Liver (tissue), 7 donors: ENCODE measurements at regions not wholly inside any gene's neighbourhood (a gene's known extent, or its start where the extent isn't known, plus 50 kb on each side); places are given as distances from the start of the nearest gene placed in this dataset.
"Not testable (repeated sequence)": the region's sequence is repeated elsewhere in the genome, so short reads cannot be mapped to it uniquely, and the experiment has no call there.

Experiments
- DNase-seq: peaks from one replicate; pipeline ENCODE4 v3.0.0-alpha.2; 2017; ENCODE audit warnings: low spot score
- H3K27ac ChIP-seq, 2 donors: one replicate each; pipeline ENCODE4 v1.7.0; 2013; ENCODE audit warnings: inconsistent platforms in 2 of 2, low read length in 2 of 2, control low read depth in 1 of 2, low read depth in 1 of 2, mild to moderate bottlenecking in 1 of 2
- H3K27me3 ChIP-seq, 4 donors: one replicate each; pipeline versions ENCODE4 v1.6.1 to v1.7.0; 2013; ENCODE audit warnings: low read length in 3 of 4, inconsistent platforms in 1 of 4, mild to moderate bottlenecking in 1 of 4, moderate library complexity in 1 of 4; ENCODE audit not compliant: control insufficient read depth in 4 of 4, insufficient read depth in 4 of 4
- H3K36me3 ChIP-seq, 4 donors: one replicate each; pipeline versions ENCODE4 v1.6.1 to v1.7.0; 2013; ENCODE audit warnings: low read length in 3 of 4, mild to moderate bottlenecking in 3 of 4, low read depth in 1 of 4, moderate library complexity in 1 of 4; ENCODE audit not compliant: control insufficient read depth in 4 of 4, insufficient read depth in 3 of 4
- H3K4me1 ChIP-seq, 4 donors: one replicate each; pipeline versions ENCODE4 v1.6.1 to v1.7.0; 2013; ENCODE audit warnings: low read length in 3 of 4, mild to moderate bottlenecking in 3 of 4, moderate library complexity in 1 of 4; ENCODE audit not compliant: control insufficient read depth in 4 of 4, insufficient read depth in 4 of 4
- H3K4me3 ChIP-seq, 3 donors: one replicate each; pipeline versions ENCODE4 v1.6.1 to v1.7.0; 2013; ENCODE audit warnings: low read length in 3 of 3, control low read depth in 1 of 3, low read depth in 1 of 3, mild to moderate bottlenecking in 1 of 3
- H3K9ac ChIP-seq, 2 donors: one replicate each; pipeline ENCODE4 v1.7.0; 2013; ENCODE audit warnings: low read length in 2 of 2, mild to moderate bottlenecking in 2 of 2, moderate library complexity in 2 of 2, control low read depth in 1 of 2, low read depth in 1 of 2
- H3K9me3 ChIP-seq, 4 donors: one replicate each; pipeline versions ENCODE4 v1.6.1 to v1.7.0; 2013; ENCODE audit warnings: low read length in 3 of 4; ENCODE audit not compliant: control insufficient read depth in 4 of 4
- EGR1 ChIP-seq, 2 donors: IDR thresholded peaks; 2 replicates each; pipeline ENCODE4 v1.6.1; 2016 to 2018; ENCODE audit warnings: antibody characterized with exemption in 2 of 2, low read depth in 2 of 2
- FOXA1 ChIP-seq: IDR thresholded peaks from 2 replicates; pipeline ENCODE4 v1.6.1; 2016; ENCODE audit warnings: antibody characterized with exemption
- FOXA2 ChIP-seq: IDR thresholded peaks from 2 replicates; pipeline ENCODE4 v1.6.1; 2016; ENCODE audit warnings: antibody characterized with exemption
- GABPA ChIP-seq, 2 donors: IDR thresholded peaks in 1 of 2; conservative IDR thresholded peaks in 1 of 2; 2 replicates each; pipeline ENCODE4 v1.6.1; 2016; ENCODE audit warnings: antibody characterized with exemption in 2 of 2, mild to moderate bottlenecking in 1 of 2, moderate library complexity in 1 of 2
- HNF4A ChIP-seq, 2 donors: conservative IDR thresholded peaks; 2 replicates each; pipeline ENCODE4 v1.6.1; 2016; ENCODE audit warnings: antibody characterized with exemption in 2 of 2, mild to moderate bottlenecking in 2 of 2
- HNF4G ChIP-seq: IDR thresholded peaks from 2 replicates; pipeline ENCODE4 v1.6.1; 2016; ENCODE audit warnings: antibody characterized with exemption
- JUND ChIP-seq, 2 donors: IDR thresholded peaks; 2 replicates each; pipeline ENCODE4 v1.6.1; 2016; ENCODE audit warnings: antibody characterized with exemption in 2 of 2
- NR2F2 ChIP-seq: IDR thresholded peaks from 2 replicates; pipeline ENCODE4 v1.6.1; 2016; ENCODE audit warnings: antibody characterized with exemption
- RAD21 ChIP-seq, 2 donors: IDR thresholded peaks; 2 replicates each; pipeline ENCODE4 v1.6.1; 2016; ENCODE audit warnings: antibody characterized with exemption in 2 of 2, mild to moderate bottlenecking in 2 of 2
- RXRA ChIP-seq, 2 donors: IDR thresholded peaks; 2 replicates each; pipeline ENCODE4 v1.6.1; 2017 to 2018; ENCODE audit warnings: antibody characterized with exemption in 2 of 2, mild to moderate bottlenecking in 1 of 2
- SP1 ChIP-seq: IDR thresholded peaks from 2 replicates; pipeline ENCODE4 v1.6.1; 2018; ENCODE audit warnings: antibody characterized with exemption, mild to moderate bottlenecking
- TAF1 ChIP-seq: conservative IDR thresholded peaks from 2 replicates; pipeline ENCODE4 v1.6.1; 2016; ENCODE audit warnings: antibody characterized with exemption, mild to moderate bottlenecking
- WGBS: extraction: QIAGEN DNeasy Blood & Tissue Kit; methylation state at CpG from one replicate; pipeline ENCODE4 v1.1.7; 2013; 5-methylcytosine and 5-hydroxymethylcytosine counted together
- TF ChIP-seq, protein P1 (sequence below): IDR thresholded peaks from 2 replicates; pipeline ENCODE4 v1.6.1; 2016; ENCODE audit warnings: antibody characterized with exemption, mild to moderate bottlenecking
- TF ChIP-seq, protein P2 (sequence below): IDR thresholded peaks from 2 replicates; pipeline ENCODE4 v1.6.1; 2016; ENCODE audit warnings: antibody characterized with exemption
- TF ChIP-seq, protein P3 (sequence below): IDR thresholded peaks from 2 replicates; pipeline ENCODE4 v1.6.1; 2016; ENCODE audit warnings: antibody characterized with exemption
- TF ChIP-seq, protein P4 (sequence below): IDR thresholded peaks from 2 replicates; pipeline ENCODE4 v1.6.1; 2016; ENCODE audit warnings: antibody characterized with exemption
- donor health status: healthy.
- donor health status: healthy.
- donor health status: healthy.
- donor health status: healthy.

DNA sequence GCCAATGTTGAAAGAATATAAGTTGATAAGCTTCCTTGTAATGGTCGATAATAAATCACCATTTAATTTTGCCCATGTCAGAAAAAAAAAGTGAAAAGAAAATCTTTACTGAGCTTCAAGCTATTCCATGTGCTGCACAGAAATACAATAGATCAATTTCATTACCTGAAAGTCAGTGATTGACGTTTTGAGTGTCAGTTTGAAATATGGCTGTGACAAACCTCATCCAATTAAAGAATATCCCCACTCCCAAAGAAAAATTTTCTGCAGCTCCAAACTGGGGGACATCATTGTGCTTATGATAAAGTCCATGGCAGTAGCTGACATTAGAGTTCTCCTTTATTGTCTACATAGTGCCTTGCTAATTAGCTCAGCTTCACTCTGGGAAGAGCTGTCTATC lies 184.8 kb upstream of the RPRM start:
- Histone ChIP-seq H3K27me3 (no peaks in the 10 kb centered on the region), H3K4me3 (no peak overlapping the region), H3K9ac (no peak overlapping the region), H3K4me1 (no peaks in the 10 kb centered on the region), H3K9me3 (no peaks in the 10 kb centered on the region), H3K27ac (no peak overlapping the region), H3K36me3 (no peaks in the 10 kb centered on the region)
- DNase-seq, result no peak
- 43% methylated on average over 2 of the region's 2 CpGs for WGBS
- TF ChIP-seq, protein P1, sequence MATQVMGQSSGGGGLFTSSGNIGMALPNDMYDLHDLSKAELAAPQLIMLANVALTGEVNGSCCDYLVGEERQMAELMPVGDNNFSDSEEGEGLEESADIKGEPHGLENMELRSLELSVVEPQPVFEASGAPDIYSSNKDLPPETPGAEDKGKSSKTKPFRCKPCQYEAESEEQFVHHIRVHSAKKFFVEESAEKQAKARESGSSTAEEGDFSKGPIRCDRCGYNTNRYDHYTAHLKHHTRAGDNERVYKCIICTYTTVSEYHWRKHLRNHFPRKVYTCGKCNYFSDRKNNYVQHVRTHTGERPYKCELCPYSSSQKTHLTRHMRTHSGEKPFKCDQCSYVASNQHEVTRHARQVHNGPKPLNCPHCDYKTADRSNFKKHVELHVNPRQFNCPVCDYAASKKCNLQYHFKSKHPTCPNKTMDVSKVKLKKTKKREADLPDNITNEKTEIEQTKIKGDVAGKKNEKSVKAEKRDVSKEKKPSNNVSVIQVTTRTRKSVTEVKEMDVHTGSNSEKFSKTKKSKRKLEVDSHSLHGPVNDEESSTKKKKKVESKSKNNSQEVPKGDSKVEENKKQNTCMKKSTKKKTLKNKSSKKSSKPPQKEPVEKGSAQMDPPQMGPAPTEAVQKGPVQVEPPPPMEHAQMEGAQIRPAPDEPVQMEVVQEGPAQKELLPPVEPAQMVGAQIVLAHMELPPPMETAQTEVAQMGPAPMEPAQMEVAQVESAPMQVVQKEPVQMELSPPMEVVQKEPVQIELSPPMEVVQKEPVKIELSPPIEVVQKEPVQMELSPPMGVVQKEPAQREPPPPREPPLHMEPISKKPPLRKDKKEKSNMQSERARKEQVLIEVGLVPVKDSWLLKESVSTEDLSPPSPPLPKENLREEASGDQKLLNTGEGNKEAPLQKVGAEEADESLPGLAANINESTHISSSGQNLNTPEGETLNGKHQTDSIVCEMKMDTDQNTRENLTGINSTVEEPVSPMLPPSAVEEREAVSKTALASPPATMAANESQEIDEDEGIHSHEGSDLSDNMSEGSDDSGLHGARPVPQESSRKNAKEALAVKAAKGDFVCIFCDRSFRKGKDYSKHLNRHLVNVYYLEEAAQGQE, result no peak
- TF ChIP-seq TAF1 (no peak), NR2F2 (no peak), GABPA (IDR thresholded peaks at IDR 0.05 in 1 of 2, conservative IDR thresholded peaks at IDR 0.05 in 1 of 2) (no peak), HNF4A (conservative IDR thresholded peaks at IDR 0.05) (no peak), JUND (IDR thresholded peaks at IDR 0.05) (no peak), RXRA (IDR thresholded peaks at IDR 0.05) (no peak), SP1 (no peak)
- TF ChIP-seq, protein P2, sequence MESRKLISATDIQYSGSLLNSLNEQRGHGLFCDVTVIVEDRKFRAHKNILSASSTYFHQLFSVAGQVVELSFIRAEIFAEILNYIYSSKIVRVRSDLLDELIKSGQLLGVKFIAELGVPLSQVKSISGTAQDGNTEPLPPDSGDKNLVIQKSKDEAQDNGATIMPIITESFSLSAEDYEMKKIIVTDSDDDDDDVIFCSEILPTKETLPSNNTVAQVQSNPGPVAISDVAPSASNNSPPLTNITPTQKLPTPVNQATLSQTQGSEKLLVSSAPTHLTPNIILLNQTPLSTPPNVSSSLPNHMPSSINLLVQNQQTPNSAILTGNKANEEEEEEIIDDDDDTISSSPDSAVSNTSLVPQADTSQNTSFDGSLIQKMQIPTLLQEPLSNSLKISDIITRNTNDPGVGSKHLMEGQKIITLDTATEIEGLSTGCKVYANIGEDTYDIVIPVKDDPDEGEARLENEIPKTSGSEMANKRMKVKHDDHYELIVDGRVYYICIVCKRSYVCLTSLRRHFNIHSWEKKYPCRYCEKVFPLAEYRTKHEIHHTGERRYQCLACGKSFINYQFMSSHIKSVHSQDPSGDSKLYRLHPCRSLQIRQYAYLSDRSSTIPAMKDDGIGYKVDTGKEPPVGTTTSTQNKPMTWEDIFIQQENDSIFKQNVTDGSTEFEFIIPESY, result no peak

DNA sequence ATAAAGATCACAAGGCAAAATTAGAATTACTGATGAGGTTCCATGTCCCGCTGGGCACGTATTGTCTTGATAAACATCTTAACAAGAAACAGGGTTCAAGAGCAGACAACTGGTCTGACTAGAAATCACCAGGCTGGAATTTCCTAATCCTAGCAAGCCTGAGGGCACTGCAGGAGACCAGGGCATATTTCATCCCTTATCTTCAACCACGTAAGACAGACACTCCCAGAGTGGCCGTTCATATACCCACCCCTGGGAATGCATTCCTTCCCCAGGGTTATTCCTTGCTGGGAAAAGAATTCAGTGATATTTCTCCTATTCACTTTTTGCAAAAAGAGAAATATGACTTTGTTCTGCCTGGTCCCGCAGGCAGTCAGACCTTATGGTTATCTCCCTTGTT lies 185.4 kb upstream of the RPRM start:
- not testable (repeated sequence) for H3K27ac ChIP-seq, H3K4me3 ChIP-seq, H3K27me3 ChIP-seq, DNase-seq, H3K9ac ChIP-seq, H3K4me1 ChIP-seq, H3K9me3 ChIP-seq, H3K36me3 ChIP-seq
- WGBS, result 80% methylated on average over 5 of the region's 5 CpGs

DNA sequence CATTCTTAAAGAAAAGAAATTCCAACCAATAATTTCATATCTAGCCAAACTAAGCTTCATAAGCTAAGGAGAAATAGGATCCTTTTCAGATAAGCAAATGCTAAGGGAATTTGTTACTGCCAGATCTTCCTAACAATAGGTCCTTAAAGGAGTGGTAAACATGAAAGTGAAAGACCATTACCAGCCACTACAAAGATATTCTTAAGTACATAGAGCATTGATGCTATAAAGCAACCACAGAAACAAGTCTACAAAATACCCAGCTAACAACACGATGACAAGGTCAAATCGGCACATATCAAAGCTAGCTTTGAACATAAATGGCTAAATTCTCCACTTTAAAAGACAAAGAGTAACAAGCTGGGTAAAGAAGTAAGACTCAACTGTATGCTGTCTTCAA lies 188.9 kb upstream of the RPRM start:
- Histone ChIP-seq H3K9me3 (peaks cover 0 to 4% (median 0%) of the 10 kb centered on the region in 4 donors), H3K27me3 (no peaks in the 10 kb centered on the region), H3K9ac (no peak overlapping the region), H3K4me1 (no peaks in the 10 kb centered on the region), H3K36me3 (no peaks in the 10 kb centered on the region), H3K27ac (no peak overlapping the region), H3K4me3 (no peak overlapping the region)
- DNase-seq, result no peak
- WGBS, result 86% methylated on average over 2 of the region's 2 CpGs
- TF ChIP-seq EGR1 (IDR thresholded peaks at IDR 0.05; ENCODE audit: low read depth in 2 of 2) (no peak), SP1 (no peak), FOXA1 (no peak), NR2F2 (no peak), HNF4G (no peak), HNF4A (conservative IDR thresholded peaks at IDR 0.05) (no peak), JUND (IDR thresholded peaks at IDR 0.05) (no peak), RAD21 (IDR thresholded peaks at IDR 0.05) (no peak), RXRA (IDR thresholded peaks at IDR 0.05) (no peak), TAF1 (no peak), FOXA2 (no peak)
- TF ChIP-seq, protein P2, result no peak
- TF ChIP-seq, protein P1, result no peak
- TF ChIP-seq, protein P3, sequence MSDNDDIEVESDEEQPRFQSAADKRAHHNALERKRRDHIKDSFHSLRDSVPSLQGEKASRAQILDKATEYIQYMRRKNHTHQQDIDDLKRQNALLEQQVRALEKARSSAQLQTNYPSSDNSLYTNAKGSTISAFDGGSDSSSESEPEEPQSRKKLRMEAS, result no peak
- TF ChIP-seq, protein P4, sequence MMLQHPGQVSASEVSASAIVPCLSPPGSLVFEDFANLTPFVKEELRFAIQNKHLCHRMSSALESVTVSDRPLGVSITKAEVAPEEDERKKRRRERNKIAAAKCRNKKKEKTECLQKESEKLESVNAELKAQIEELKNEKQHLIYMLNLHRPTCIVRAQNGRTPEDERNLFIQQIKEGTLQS, result no peak
